Naive B cell (primary cell): ENCODE measurements at regions not wholly inside any gene's neighbourhood (a gene's known extent, or its start where the extent isn't known, plus 50 kb on each side); places are given as distances from the start of the nearest gene placed in this dataset.
"Not testable (repeated sequence)": the region's sequence is repeated elsewhere in the genome, so short reads cannot be mapped to it uniquely, and the experiment has no call there.

Experiments
- ATAC-seq, 2 donors: fragments of 150-1000 bp; cut with Tn5 transposase; 2 replicates each; pipeline ENCODE4 v1.10.0; 2021; ENCODE audit warnings: low read depth in 2 of 2, mild to moderate bottlenecking in 2 of 2, moderate library complexity in 2 of 2
- DNase-seq: peaks from one replicate; pipeline ENCODE4 v3.0.0; 2022
- H3K27ac Mint-ChIP-seq, 6 donors: one replicate each; pipeline ENCODE4 v1.8.0; 2020 to 2022; ENCODE audit warnings: mild to moderate bottlenecking in 6 of 6, mixed read lengths in 6 of 6, moderate library complexity in 5 of 6, inconsistent platforms in 2 of 6
- H3K27me3 Mint-ChIP-seq, 3 donors: one replicate each; pipeline ENCODE4 v1.8.0; 2021 to 2022; ENCODE audit warnings: mixed read lengths in 3 of 3, mild to moderate bottlenecking in 1 of 3
- H3K36me3 Mint-ChIP-seq, 2 donors: one replicate each; pipeline ENCODE4 v1.8.0; 2020 to 2022; ENCODE audit warnings: mixed read lengths in 2 of 2, inconsistent platforms in 1 of 2, mild to moderate bottlenecking in 1 of 2
- H3K4me1 Mint-ChIP-seq, 3 donors: one replicate each; pipeline ENCODE4 v1.8.0; 2020 to 2022; ENCODE audit warnings: mixed read lengths in 3 of 3, inconsistent platforms in 1 of 3, mild to moderate bottlenecking in 1 of 3, moderate library complexity in 1 of 3
- H3K4me3 Mint-ChIP-seq, 8 donors: one replicate each; pipeline ENCODE4 v1.8.0; 2020 to 2022; ENCODE audit warnings: mild to moderate bottlenecking in 8 of 8, mixed read lengths in 8 of 8, moderate library complexity in 8 of 8, inconsistent platforms in 2 of 8
- H3K9me3 Mint-ChIP-seq, 7 donors: one replicate each; pipeline ENCODE4 v1.8.0; 2020 to 2022; ENCODE audit warnings: mixed read lengths in 7 of 7, mild to moderate bottlenecking in 5 of 7, inconsistent platforms in 2 of 7, moderate library complexity in 1 of 7

GRCh38 chr7:140283472-140283871 is 106.7 kb upstream of the KDM7A start:
- Mint-ChIP-seq H3K36me3 (peaks cover 0 to 6% of the 10 kb centered on the region in 2 donors), H3K4me3 (no peak overlapping the region), H3K27ac (peak overlapping the region in 2 of 6 donors; percentile 12 to 65), H3K9me3 (peaks cover 0 to 9% (median 3%) of the 10 kb centered on the region in 7 donors), H3K27me3 (peaks cover 4 to 15% (median 6%) of the 10 kb centered on the region in 3 donors), H3K4me1 (peaks cover 8 to 12% (median 12%) of the 10 kb centered on the region in 3 donors)
- DNase-seq, result no peak
- ATAC-seq, result no peak

- ATAC-seq (no peak), DNase-seq (no peak)
- no peak overlapping the region for H3K27ac Mint-ChIP-seq
Measured at GRCh38 chr7:140281960-140282359, 105.2 kb upstream of the KDM7A start.

GRCh38 chr7:140281255-140281654 is 104.5 kb upstream of the KDM7A start:
- Mint-ChIP-seq H3K27me3 (peaks cover 4 to 15% (median 6%) of the 10 kb centered on the region in 3 donors), H3K36me3 (peaks cover 0 to 6% of the 10 kb centered on the region in 2 donors), H3K4me1 (peaks cover 8 to 13% (median 12%) of the 10 kb centered on the region in 3 donors), H3K27ac (peak overlapping the region in 1 of 6 donors; percentile 28), H3K4me3 (no peak overlapping the region), H3K9me3 (peaks cover 0 to 9% (median 3%) of the 10 kb centered on the region in 7 donors)
- ATAC-seq (no peak), DNase-seq (no peak)

More at GRCh38 chr7:140281960-140282359, 105.2 kb upstream of the KDM7A start:
- H3K9me3 Mint-ChIP-seq, result peaks cover 0 to 9% (median 3%) of the 10 kb centered on the region in 7 donors
- H3K27me3 Mint-ChIP-seq, result peaks cover 4 to 15% (median 6%) of the 10 kb centered on the region in 3 donors
- peak overlapping the region in 1 of 8 donors; percentile 25 for H3K4me3 Mint-ChIP-seq
- H3K36me3 Mint-ChIP-seq, result peaks cover 0 to 6% of the 10 kb centered on the region in 2 donors
- peaks cover 8 to 13% (median 12%) of the 10 kb centered on the region in 3 donors for H3K4me1 Mint-ChIP-seq

- DNase-seq, result no peak
- ATAC-seq, result no peak
- Mint-ChIP-seq H3K27me3 (peaks cover 7 to 14% (median 14%) of the 10 kb centered on the region in 3 donors), H3K9me3 (peaks cover 0 to 1% (median 0%) of the 10 kb centered on the region in 7 donors), H3K4me1 (peaks cover 0 to 4% (median 0%) of the 10 kb centered on the region in 3 donors), H3K36me3 (no peaks in the 10 kb centered on the region), H3K27ac (peak overlapping the region in 1 of 6 donors; percentile 18), H3K4me3 (no peak overlapping the region)
Measured at GRCh38 chr7:140276001-140276400, 99.2 kb upstream of the KDM7A start.

GRCh38 chr7:140275069-140275965 is 98.5 kb upstream of the KDM7A start:
- H3K27ac Mint-ChIP-seq, result peak overlapping the region in 1 of 6 donors; percentile 67
- DNase-seq, result no peak
- H3K9me3 Mint-ChIP-seq, result peaks cover 0 to 5% (median 0%) of the 10 kb centered on the region in 7 donors
- ATAC-seq, result no peak
- H3K4me1 Mint-ChIP-seq, result peaks cover 0 to 4% (median 0%) of the 10 kb centered on the region in 3 donors
- no peaks in the 10 kb centered on the region for H3K36me3 Mint-ChIP-seq
- H3K27me3 Mint-ChIP-seq, result peaks cover 7 to 8% (median 7%) of the 10 kb centered on the region in 3 donors
- no peak overlapping the region for H3K4me3 Mint-ChIP-seq

GRCh38 chr7:140273417-140273816 is 96.6 kb upstream of the KDM7A start:
- H3K4me3 Mint-ChIP-seq, result no peak overlapping the region
- peaks cover 0 to under 1% (median 0%) of the 10 kb centered on the region in 3 donors for H3K4me1 Mint-ChIP-seq
- H3K36me3 Mint-ChIP-seq, result no peaks in the 10 kb centered on the region
- H3K9me3 Mint-ChIP-seq, result peaks cover 0 to 5% (median 0%) of the 10 kb centered on the region in 7 donors
- ATAC-seq (no peak), DNase-seq (no peak)
- H3K27me3 Mint-ChIP-seq, result peaks cover 0 to 8% (median 7%) of the 10 kb centered on the region in 3 donors
- H3K27ac Mint-ChIP-seq, result no peak overlapping the region

- DNase-seq, H3K4me3 Mint-ChIP-seq, H3K4me1 Mint-ChIP-seq, H3K36me3 Mint-ChIP-seq, H3K9me3 Mint-ChIP-seq, ATAC-seq, H3K27ac Mint-ChIP-seq: not testable (repeated sequence)
- H3K27me3 Mint-ChIP-seq, result peaks cover 0 to 13% (median 7%) of the 10 kb centered on the region in 3 donors
Measured at GRCh38 chr7:140271643-140271968, 94.8 kb upstream of the KDM7A start.

GRCh38 chr7:140269004-140269638 is 92.3 kb upstream of the KDM7A start:
- ATAC-seq (no peak), DNase-seq (no peak)
- Mint-ChIP-seq H3K27ac (no peak overlapping the region), H3K36me3 (no peaks in the 10 kb centered on the region), H3K9me3 (peaks cover 0 to 5% (median 0%) of the 10 kb centered on the region in 7 donors), H3K4me1 (peaks cover 0 to 4% (median 0%) of the 10 kb centered on the region in 3 donors), H3K27me3 (peaks cover 0 to 6% (median 5%) of the 10 kb centered on the region in 3 donors), H3K4me3 (no peak overlapping the region)

GRCh38 chr7:140267381-140268226 is 90.8 kb upstream of the KDM7A start:
- ATAC-seq, result no peak
- H3K9me3 Mint-ChIP-seq, result peaks cover 0 to 5% (median 0%) of the 10 kb centered on the region in 7 donors
- peak overlapping the region in 1 of 8 donors; percentile 56 for H3K4me3 Mint-ChIP-seq
- H3K27me3 Mint-ChIP-seq, result peaks cover 0 to 6% (median 5%) of the 10 kb centered on the region in 3 donors
- H3K36me3 Mint-ChIP-seq, result no peaks in the 10 kb centered on the region
- no peak for DNase-seq
- peaks cover 0 to 4% (median 0%) of the 10 kb centered on the region in 3 donors for H3K4me1 Mint-ChIP-seq
- no peak overlapping the region for H3K27ac Mint-ChIP-seq

GRCh38 chr7:140263277-140263676 is 86.5 kb upstream of the KDM7A start:
- H3K4me3 Mint-ChIP-seq, result no peak overlapping the region
- ATAC-seq (no peak), DNase-seq (no peak)
- H3K27me3 Mint-ChIP-seq, result peaks cover 0 to 14% (median 11%) of the 10 kb centered on the region in 3 donors
- no peaks in the 10 kb centered on the region for H3K36me3 Mint-ChIP-seq
- H3K4me1 Mint-ChIP-seq, result peaks cover 0 to 9% (median 7%) of the 10 kb centered on the region in 3 donors
- H3K27ac Mint-ChIP-seq, result no peak overlapping the region
- peaks cover 0 to 2% (median 0%) of the 10 kb centered on the region in 7 donors for H3K9me3 Mint-ChIP-seq

- Mint-ChIP-seq H3K4me1 (peaks cover 0 to 9% (median 7%) of the 10 kb centered on the region in 3 donors), H3K27ac (peak overlapping the region in 1 of 6 donors; percentile 37), H3K4me3 (no peak overlapping the region), H3K36me3 (peaks cover 1 to 3% of the 10 kb centered on the region in 2 donors), H3K27me3 (peaks cover 4 to 18% (median 6%) of the 10 kb centered on the region in 3 donors), H3K9me3 (peaks cover 0 to 3% (median 2%) of the 10 kb centered on the region in 7 donors)
- no peak for DNase-seq
- ATAC-seq, result no peak
Measured at GRCh38 chr7:140262242-140262903, 85.6 kb upstream of the KDM7A start.

- Mint-ChIP-seq H3K9me3 (peaks cover 0 to 9% (median 7%) of the 10 kb centered on the region in 7 donors), H3K36me3 (peaks cover 7 to 10% of the 10 kb centered on the region in 2 donors), H3K27me3 (peaks cover 4 to 23% (median 10%) of the 10 kb centered on the region in 3 donors), H3K27ac (no peak overlapping the region), H3K4me3 (no peak overlapping the region), H3K4me1 (peaks cover 0 to 9% (median 7%) of the 10 kb centered on the region in 3 donors)
- DNase-seq (no peak), ATAC-seq (no peak)
Measured at GRCh38 chr7:140261522-140261921, 84.7 kb upstream of the KDM7A start.
